COR-L47 (cell line): ENCODE measurements at regions not wholly inside any gene's neighbourhood (a gene's known extent, or its start where the extent isn't known, plus 50 kb on each side); places are given as distances from the start of the nearest gene placed in this dataset.

Source experiments
- DNase-seq: peaks from one replicate; lab custom pipeline; 2025; lab: John Stamatoyannopoulos, UW

DNA sequence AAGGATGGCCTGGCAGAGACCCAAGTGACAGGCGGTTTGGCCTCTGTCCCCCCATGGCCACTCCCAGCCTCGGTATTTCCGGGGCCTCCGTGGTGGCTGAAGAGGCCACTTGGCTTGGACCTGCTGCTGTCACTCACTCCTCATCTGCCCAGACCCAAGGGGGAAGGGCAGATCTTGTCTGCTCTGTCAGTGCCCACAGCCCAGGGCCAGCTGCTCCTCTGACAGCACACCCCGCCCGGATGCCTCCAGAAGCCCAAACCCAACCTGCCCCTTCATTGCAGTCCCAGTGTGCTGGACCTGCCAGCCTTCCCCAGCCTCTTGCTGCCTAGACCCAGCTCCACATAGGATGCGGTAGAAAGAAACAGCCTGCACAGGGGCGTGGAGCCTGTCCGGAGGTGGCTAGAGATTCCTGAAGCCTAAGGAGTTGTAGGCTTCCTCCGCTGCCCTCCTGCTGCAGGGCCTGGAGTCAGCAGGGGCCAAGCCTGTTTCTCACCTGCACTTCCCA, 52.0 kb downstream of the MAGEF1 start:
- no peak for DNase-seq

DNA sequence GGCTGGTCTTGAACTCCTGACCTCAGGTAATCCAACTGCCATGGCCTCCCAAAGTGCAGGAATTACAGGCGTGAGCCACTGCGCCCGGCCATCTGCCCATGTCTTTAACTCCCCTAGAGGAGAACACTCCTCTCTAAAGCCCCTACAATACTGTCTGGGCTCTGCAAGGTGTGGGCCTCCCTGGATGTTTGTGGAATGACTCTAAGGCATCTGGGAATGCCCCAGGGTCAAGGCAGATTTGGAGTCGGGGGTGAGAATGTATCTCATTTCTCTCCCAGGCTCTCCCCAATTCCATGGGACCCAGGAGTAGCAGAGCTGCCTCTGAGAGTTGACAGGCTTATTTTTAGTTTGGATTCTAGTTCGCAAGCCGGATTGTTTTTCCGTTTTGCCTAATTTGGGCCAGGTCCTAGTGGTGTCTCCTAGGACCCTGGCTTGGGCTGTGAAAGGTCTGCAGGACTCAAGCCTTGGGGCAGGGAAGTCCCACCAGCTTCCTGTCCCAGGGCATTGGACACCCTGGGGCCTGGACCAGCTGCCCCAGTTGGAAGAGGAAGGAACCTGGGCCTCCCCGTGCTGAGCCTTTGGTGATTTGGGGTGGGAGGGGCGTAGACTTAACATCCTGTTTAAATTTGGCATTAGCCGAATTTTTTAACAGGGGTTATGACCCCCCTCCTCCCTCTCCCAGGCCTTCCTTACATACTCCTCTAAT, 53.5 kb downstream of the MAGEF1 start:
- DNase-seq = no peak

DNA sequence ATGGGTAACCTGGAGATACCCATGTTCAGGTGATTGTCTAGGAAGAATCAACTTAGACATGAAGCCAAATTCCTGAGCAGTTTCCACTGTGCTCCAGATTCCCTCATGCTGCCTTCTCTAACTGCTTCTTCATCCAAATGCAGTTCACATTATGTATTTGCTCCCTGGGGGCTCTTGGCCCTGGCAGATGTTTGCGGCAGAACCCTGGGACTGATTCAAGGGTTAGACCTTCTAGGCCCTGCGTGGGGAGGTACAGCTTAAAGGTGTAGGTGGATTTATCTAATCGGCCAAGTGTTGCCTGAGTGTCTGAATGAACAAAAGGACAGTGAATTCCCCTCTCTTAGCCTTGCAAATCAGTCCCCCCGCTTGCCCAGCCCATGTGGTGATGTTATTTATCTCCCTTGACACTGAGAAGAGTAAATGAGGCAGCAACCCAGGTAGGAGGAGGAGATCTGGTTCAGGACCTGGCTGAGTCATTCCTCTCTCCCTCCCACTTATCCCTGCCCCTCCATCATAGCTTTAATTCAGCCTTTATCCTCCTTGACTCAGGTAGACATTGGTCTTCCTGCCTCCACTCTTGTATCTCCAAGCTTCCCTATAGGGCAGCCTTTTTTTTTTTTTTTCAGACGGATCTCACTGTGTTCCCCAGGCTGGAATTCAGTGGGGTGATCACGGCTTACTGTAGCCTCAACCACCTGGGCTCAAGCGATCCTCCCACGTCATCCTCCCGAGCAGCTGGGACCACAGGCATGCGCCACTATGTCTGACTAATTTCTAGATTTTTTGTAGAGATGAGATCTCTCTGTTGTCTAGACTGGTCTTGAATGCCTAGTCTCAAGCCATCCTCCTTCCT, 54.8 kb downstream of the MAGEF1 start:
- no peak for DNase-seq

DNA sequence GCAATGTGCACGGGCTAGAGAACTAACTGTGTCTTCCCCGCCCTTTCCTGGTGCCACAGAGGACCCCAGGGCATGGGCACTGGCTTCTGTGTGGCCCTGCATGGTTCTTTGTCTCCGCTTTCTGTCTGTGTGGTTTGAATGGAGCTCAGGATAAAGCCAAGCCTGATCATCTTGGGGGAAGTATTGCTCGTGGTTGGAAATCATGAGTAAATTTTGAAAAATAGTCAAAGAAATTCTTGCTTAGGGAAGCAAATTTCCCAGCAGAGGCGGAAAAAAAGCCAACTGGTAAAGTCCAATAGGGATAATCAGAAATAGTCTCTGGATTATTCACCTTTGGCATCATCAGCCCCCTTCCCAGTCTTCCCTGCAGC, 55.4 kb downstream of the MAGEF1 start:
- DNase-seq = no peak

GRCh38 chr3:184655597-184655996, 56.3 kb downstream of the MAGEF1 start:
- no peak for DNase-seq

DNA sequence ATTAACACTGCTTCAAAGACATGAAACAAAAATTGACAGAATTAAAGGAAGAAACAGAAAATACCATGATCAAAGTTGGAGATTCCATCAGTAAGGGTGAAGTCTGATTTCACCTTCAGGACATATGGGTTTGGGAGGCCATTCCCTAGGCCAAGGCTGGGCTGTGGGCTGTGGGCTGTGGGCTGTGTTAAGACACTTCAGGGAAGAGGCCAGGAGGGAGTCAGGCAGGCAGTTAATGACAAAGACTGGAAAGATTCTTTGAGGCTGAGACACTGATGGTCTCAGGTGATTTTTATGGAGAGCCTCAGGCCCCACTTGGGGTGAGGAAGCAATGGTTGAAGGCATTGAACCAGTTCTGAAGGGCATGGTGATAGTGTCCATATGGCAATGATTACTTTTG, 57.5 kb downstream of the MAGEF1 start:
- DNase-seq = no peak

GRCh38 chr3:184652465-184652864, 59.4 kb downstream of the MAGEF1 start:
- DNase-seq = no peak

DNA sequence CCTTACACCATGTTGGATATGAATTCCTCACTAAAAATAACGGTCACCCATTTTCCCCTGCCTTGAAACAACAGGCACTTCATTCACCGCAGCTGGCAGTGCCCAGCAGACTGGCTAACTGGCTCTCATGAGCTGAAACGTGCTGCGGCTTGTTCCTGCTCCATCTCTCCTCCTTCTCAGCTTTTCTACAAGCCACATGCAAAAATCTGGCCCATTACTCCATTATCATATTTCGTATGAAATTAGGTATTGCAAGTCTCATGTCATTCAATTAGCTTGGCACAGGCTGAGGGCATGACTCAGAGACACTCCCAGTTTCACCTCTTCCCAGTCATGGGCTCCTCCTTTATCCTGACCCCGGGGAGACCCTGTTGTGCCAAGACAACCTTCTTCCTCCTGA, 60.0 kb downstream of the MAGEF1 start:
- no peak for DNase-seq

- DNase-seq = no peak
Measured at GRCh38 chr3:184648636-184649035, 63.2 kb downstream of the MAGEF1 start.

GRCh38 chr3:184647405-184647936, 64.4 kb downstream of the MAGEF1 start:
- no peak for DNase-seq

- peak; percentile 86 for DNase-seq
Measured at GRCh38 chr3:184645336-184645735, 66.5 kb downstream of the MAGEF1 start.

GRCh38 chr3:184643442-184643841, 68.4 kb downstream of the MAGEF1 start:
- no peak for DNase-seq

GRCh38 chr3:184642631-184643285, 69.1 kb downstream of the MAGEF1 start:
- no peak for DNase-seq

- no peak for DNase-seq
Measured at GRCh38 chr3:184641430-184641829, 70.4 kb downstream of the MAGEF1 start.

DNA sequence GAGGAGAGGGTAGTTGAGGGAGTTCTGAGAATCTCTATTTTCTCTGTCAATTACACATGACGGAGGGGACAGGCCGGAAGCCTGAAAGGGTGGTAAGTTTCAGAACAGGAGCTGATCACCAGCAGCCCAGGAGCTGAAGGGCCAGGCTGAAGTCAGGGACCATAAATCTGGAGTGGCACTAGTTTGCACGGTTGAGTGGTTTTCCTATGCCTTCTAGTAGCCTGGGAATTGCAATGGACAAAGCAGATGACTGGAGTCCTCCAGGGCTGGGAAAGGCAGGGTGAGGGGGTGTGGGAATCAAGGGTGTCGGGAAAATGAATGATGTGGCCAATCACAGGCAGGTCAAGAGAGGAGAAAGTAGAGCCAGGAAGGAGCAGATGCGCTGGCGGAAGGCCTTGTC, 72.5 kb downstream of the MAGEF1 start:
- DNase-seq = no peak

DNA sequence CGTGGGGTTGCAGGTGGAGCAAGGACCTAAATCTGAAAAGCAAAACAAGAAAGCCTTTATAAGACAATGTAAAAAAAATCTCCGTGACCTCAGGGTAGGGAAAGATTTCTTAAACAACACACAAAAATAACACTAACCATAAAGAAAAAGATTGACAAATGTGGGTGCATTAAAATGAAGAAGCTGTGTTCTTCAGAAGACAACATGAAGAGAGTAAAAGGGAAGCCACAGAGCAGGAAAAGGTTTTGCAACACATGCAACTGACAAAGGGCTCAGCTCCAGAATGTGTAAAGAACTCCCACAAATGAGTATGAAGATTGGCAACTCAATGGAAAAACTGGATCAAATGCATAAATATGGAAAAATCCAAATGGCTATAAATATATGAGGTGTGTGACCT, 74.2 kb downstream of the MAGEF1 start:
- no peak for DNase-seq

DNA sequence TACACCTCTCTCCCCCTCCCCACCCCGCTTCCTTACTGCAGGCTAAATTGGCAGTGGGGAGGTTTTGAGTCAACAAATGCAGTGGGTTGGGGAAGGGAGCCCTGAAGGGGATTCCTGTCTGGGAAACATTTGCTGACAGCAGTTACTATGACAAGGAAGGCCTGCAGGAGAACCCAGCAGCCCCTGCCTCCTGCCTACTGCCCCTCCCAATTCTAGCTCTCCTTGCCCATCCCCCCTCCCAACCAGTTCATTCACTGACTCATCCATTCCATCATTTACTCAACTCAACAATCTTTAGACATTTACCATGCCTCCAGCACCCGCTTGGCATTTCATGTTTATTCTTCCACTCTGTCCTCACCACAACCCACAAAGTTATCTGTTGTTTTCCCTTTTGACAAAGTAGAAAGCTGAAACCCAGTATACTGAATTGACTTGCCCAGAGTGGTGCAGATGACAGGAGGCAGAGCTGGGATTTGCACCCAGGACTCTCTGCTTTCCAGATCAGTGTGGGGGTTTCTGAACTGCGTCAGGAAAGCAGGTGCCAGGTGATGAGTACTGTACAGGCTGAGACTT, 75.0 kb downstream of the MAGEF1 start:
- no peak for DNase-seq

- no peak for DNase-seq
Measured at GRCh38 chr3:184635774-184636173, 74.2 kb downstream of the EPHB3 start.

GRCh38 chr3:184635126-184635525, 73.5 kb downstream of the EPHB3 start:
- peak; percentile 31 for DNase-seq

GRCh38 chr3:184633237-184633579, 71.6 kb downstream of the EPHB3 start:
- DNase-seq = no peak

- DNase-seq = no peak
Measured at GRCh38 chr3:184632551-184633236, 71.1 kb downstream of the EPHB3 start.
